ENCODE measurements at regions not wholly inside any gene's neighbourhood (a gene's known extent, or its start where the extent isn't known, plus 50 kb on each side); places are given as distances from the start of the nearest gene placed in this dataset.

DNA sequence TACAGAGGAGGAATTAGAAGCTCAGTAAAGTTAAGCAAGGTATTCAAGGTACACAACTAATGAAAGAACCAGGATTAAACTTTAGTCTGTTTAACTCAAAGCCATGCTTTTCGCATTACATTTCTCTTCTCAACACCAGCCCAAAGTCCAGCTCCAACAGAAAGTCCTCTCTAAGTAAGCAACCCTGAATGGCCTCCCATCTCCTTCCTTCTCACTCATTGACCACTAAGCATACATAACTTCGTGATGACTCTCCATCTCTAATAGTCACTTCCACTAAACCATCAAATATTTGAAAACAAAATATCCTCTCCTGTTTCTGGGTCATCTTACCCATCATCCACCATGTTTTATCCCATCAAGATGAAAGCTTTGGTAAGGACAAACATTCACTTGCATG is 219.8 kb downstream of the RAD51AP2 start:
- Histone ChIP-seq H3K79me2 (replicated peaks; ENCODE audit: insufficient read depth, low read length) (no peaks in the 10 kb centered on the region), H3K27ac (ENCODE audit: low read length) (no peak overlapping the region), H2AFZ (ENCODE audit: low read depth, low read length) (no peak overlapping the region), H3K9ac (ENCODE audit: low read length) (no peak overlapping the region), H3K36me3 (ENCODE audit: insufficient read depth, low read length) (no peaks in the 10 kb centered on the region), H3K4me2 (ENCODE audit: low read length) (no peak overlapping the region), H3K4me3 (ENCODE audit: low read length) (no peak overlapping the region), H4K20me1 (ENCODE audit: insufficient read depth) (no peaks in the 10 kb centered on the region), H3F3A (ENCODE audit: insufficient read depth, low read length, poor library complexity, severe bottlenecking) (no peaks in the 10 kb centered on the region), H3K9me2 (ENCODE audit: insufficient read depth, low read length) (no peaks in the 10 kb centered on the region), H3K9me3 (ENCODE audit: low read length) (no peaks in the 10 kb centered on the region), H3K27me3 (ENCODE audit: insufficient read depth, low read depth, low read length) (no peaks in the 10 kb centered on the region)
- TF ChIP-seq REST (IDR thresholded peaks at IDR 0.05; ENCODE audit: borderline replicate concordance) (no peak), EZH2 (IDR thresholded peaks at IDR 0.05; ENCODE audit: borderline replicate concordance, insufficient read depth, low read length, poor library complexity, severe bottlenecking) (no peak), EP300 (conservative IDR thresholded peaks at IDR 0.05; ENCODE audit: poor library complexity, severe bottlenecking) (no peak), CTCF (IDR thresholded peaks at IDR 0.05; ENCODE audit: poor library complexity, severe bottlenecking) (no peak), SMC3 (conservative IDR thresholded peaks at IDR 0.05; ENCODE audit: poor library complexity) (no peak), TAF1 (IDR thresholded peaks at IDR 0.05; ENCODE audit: low read depth) (no peak), MXI1 (conservative IDR thresholded peaks at IDR 0.05; ENCODE audit: poor library complexity, severe bottlenecking) (no peak), RAD21 (conservative IDR thresholded peaks at IDR 0.05) (no peak), POLR2AphosphoS5 (IDR thresholded peaks at IDR 0.05) (no peak)

GRCh38 chr2:17296686-17297085 is 221.6 kb downstream of the RAD51AP2 start:
- H3K9me3 ChIP-seq (ENCODE audit: low read length): no peaks in the 10 kb centered on the region
- no peak overlapping the region for H3K9ac ChIP-seq (ENCODE audit: low read length)
- no peaks in the 10 kb centered on the region for H3K36me3 ChIP-seq (ENCODE audit: insufficient read depth, low read length)
- H3K27me3 ChIP-seq (ENCODE audit: insufficient read depth, low read depth, low read length): no peaks in the 10 kb centered on the region
- no peaks in the 10 kb centered on the region for H3K9me2 ChIP-seq (ENCODE audit: insufficient read depth, low read length)
- no peaks in the 10 kb centered on the region for H3F3A ChIP-seq (ENCODE audit: insufficient read depth, low read length, poor library complexity, severe bottlenecking)
- H3K4me2 ChIP-seq (ENCODE audit: low read length): no peak overlapping the region
- no peak overlapping the region for H2AFZ ChIP-seq (ENCODE audit: low read depth, low read length)
- H3K27ac ChIP-seq (ENCODE audit: low read length): no peak overlapping the region
- no peak overlapping the region for H3K4me3 ChIP-seq (ENCODE audit: low read length)
- H4K20me1 ChIP-seq (ENCODE audit: insufficient read depth): no peaks in the 10 kb centered on the region
- TF ChIP-seq TAF1 (IDR thresholded peaks at IDR 0.05; ENCODE audit: low read depth): no peak
- TF ChIP-seq POLR2AphosphoS5 (IDR thresholded peaks at IDR 0.05): no peak
- H3K79me2 ChIP-seq (replicated peaks; ENCODE audit: insufficient read depth, low read length): no peaks in the 10 kb centered on the region

DNA sequence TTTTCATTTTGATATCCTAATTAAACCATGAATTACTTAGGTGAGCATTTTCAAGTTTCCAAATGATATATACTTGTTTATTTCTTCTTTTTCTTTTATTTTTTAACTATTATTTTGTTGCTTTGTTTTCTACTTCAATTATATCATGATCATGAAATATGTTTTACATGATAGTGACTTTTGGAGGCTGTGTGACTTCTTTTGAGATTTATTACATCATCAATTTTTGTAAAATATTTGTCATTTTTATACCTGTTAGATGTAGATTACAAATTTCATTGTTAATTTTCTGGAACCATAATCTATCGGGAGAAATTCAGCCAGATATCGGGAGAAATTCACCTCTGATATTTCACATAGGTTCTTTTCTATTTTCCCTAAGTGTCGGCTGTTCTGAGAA is 228.6 kb downstream of the RAD51AP2 start:
- TF ChIP-seq EZH2 (IDR thresholded peaks at IDR 0.05; ENCODE audit: borderline replicate concordance, insufficient read depth, low read length, poor library complexity, severe bottlenecking) (no peak), CTCF (IDR thresholded peaks at IDR 0.05; ENCODE audit: poor library complexity, severe bottlenecking) (no peak), REST (IDR thresholded peaks at IDR 0.05; ENCODE audit: borderline replicate concordance) (no peak)

More for the DNA sequence above, 228.6 kb downstream of the RAD51AP2 start:
- no peaks in the 10 kb centered on the region for H3F3A ChIP-seq (ENCODE audit: insufficient read depth, low read length, poor library complexity, severe bottlenecking)
- H3K79me2 ChIP-seq (replicated peaks; ENCODE audit: insufficient read depth, low read length): no peaks in the 10 kb centered on the region
- no peak overlapping the region for H2AFZ ChIP-seq (ENCODE audit: low read depth, low read length)
- no peak overlapping the region for H3K4me3 ChIP-seq (ENCODE audit: low read length)
- H3K4me2 ChIP-seq (ENCODE audit: low read length): no peak overlapping the region
- no peak overlapping the region for H3K27ac ChIP-seq (ENCODE audit: low read length)
- no peak overlapping the region for H3K9ac ChIP-seq (ENCODE audit: low read length)
- H4K20me1 ChIP-seq (ENCODE audit: insufficient read depth): no peaks in the 10 kb centered on the region
- H3K9me3 ChIP-seq (ENCODE audit: low read length): no peaks in the 10 kb centered on the region
- no peaks in the 10 kb centered on the region for H3K36me3 ChIP-seq (ENCODE audit: insufficient read depth, low read length)
- H3K27me3 ChIP-seq (ENCODE audit: insufficient read depth, low read depth, low read length): no peaks in the 10 kb centered on the region
- no peaks in the 10 kb centered on the region for H3K9me2 ChIP-seq (ENCODE audit: insufficient read depth, low read length)

Measured in neural cell (in vitro differentiated cells).